Non-pigmented ciliary epithelial cell (primary cell): ENCODE measurements at regions not wholly inside any gene's neighbourhood (a gene's known extent, or its start where the extent isn't known, plus 50 kb on each side); places are given as distances from the start of the nearest gene placed in this dataset.
"Not testable (repeated sequence)": the region's sequence is repeated elsewhere in the genome, so short reads cannot be mapped to it uniquely, and the experiment has no call there.

Source experiments
- DNase-seq: peaks from one replicate; pipeline ENCODE4 v3.0.0-alpha.2; 2010; ENCODE audit warnings: low read depth

- DNase-seq, result no peak
Measured at GRCh38 chr2:142714600-142714999, 162.9 kb upstream of the KYNU start.

GRCh38 chr2:142710336-142710735 lies 167.1 kb upstream of the KYNU start:
- no peak for DNase-seq

GRCh38 chr2:142707318-142707717 lies 170.1 kb upstream of the KYNU start:
- DNase-seq, result no peak

GRCh38 chr2:142702397-142702796 lies 175.1 kb upstream of the KYNU start:
- DNase-seq, result not testable (repeated sequence)

DNA sequence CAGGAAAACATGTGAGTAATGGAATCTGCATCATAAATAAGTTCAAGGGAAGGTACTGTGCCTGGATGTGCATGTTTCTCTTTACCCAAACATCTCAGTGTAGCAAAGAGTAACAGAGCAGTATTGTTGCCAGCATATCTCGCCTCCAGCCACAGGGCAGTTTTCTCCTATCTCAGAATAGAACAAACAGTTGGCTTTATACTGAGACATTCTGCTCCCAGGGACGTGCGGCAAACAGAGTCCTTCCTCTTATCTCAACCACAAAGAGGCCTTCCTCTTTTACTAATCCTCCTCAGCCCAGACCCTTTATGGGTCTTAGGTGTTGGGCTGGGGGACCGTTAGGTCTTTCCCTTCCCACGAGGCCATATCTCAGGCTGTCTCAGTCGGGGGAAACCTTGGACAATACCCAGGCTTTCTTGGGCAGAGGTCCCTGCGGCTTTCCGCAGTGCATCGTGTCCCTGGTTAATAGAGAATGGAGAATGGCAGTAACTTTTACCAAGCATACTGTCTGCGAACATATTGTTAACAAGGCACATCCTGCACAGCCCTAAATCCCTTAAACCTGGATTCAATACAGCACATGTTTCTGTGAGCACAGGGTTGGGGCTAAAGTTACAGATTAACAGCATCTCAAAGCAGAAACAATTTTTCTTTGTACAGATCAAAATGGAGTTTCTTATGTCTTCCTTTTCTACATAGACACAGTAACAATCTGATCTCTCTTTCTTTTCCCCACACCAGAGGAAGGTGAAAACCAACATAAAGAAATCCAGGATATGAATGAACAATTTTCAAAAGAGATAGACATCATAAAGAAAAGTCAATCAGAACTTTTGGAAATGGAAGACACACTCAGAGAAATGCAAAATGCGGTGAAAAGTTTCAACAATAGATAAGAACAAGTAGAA lies 181.9 kb upstream of the KYNU start:
- not testable (repeated sequence) for DNase-seq

DNA sequence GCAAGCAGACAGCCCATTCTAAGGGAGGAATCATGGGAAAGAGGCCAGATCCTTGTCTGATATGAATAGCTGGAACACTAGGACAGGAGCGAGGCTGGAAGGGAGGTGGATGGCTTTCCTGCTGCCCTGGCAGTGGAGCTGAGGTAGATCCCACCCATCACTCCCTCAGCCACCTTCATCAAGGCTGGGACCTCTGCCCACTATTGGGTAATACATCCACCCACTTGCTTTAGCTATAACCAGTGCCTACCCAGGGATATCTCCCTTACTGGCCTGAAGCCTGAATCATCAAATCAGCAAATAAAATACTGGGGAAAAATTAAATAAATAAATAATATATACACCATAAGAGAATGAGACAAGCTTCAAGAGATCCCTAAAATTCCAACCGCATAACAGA lies 183.2 kb upstream of the KYNU start:
- no peak for DNase-seq

DNA sequence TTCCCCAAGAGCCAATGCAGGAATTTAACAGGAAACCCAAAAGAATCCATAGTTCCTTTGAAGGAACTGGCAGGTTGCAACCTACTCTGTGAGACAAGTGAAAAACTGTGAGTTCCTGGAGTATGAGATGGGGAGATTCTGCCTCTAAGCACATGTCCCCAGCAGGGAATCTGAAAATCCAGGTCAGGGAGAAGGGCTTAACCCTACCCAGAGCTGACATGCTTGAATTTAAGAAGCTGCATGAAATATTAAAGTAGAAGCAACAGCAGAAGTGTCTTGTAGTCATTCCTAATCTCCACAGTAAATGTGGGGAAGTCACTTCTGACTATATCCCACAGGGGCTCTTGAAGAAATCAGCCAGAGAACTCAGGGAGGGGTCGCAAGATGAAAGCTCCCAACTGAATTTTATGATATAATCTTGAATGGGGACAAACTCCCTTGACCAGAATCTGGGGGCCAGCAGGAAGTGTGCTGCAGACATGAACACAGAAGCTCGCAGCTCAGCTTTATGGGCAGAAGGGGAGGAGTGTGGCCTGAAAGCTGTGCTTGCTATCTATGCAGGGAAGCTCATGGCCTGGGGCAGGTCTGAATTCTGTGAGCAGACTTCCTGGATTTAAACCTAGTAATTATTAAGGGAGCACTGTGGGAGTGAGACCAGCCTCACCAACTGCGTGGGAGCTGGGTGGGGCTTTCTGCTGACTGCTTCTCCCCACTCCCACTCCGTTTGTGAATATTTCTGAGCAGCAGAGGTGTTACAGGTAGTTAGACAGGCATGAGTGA lies 184.1 kb upstream of the KYNU start:
- DNase-seq, result no peak

- DNase-seq, result no peak
Measured at GRCh38 chr2:142688856-142689605, 188.4 kb upstream of the KYNU start.

- no peak for DNase-seq
Measured at GRCh38 chr2:142687509-142687908, 190.0 kb upstream of the KYNU start.

- no peak for DNase-seq
Measured at GRCh38 chr2:142687075-142687474, 190.4 kb upstream of the KYNU start.

GRCh38 chr2:142684667-142685066 lies 192.8 kb upstream of the KYNU start:
- no peak for DNase-seq

DNA sequence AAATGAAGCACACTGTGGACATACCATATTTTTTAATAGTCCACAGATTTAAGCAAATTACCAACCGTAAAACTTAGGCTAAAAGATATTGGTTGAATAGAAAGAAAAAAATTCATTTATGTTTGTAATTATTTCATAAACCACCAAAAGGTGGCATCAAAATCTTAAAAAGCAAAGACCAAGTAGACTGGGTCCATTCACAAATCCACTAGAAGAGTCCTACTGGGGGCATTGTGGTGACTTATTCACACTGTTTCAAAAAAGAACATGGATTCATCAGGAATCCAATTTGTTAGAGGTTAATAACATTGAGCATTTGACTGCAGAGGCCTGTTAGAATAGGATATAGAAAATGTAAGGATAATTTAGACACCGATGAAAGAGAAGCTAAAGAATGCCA lies 194.9 kb upstream of the KYNU start:
- peak; percentile 8 for DNase-seq

GRCh38 chr2:142681952-142682351 lies 195.5 kb upstream of the KYNU start:
- DNase-seq, result no peak

- DNase-seq, result no peak
Measured at GRCh38 chr2:142678164-142678563, 199.3 kb upstream of the KYNU start.

DNA sequence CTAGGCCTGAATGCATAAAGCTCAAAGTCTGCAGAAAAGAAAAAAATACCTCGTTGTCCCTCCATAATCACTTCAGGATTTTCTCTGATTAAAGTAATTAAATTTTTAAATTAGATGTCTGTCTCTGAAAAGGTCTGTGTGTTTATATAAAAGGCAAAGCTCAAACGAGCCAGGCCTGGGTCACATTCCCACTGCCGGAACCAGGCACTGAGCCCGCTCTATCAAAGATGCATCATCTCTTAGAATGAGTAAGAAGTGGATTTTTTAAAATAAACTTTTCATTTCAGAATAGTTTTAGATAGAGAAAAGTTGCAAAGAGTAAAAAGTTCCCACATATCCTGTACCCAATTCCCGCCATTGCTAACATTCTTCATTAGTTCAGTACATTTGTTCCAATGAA lies 202.1 kb upstream of the KYNU start:
- DNase-seq, result no peak

GRCh38 chr2:142673836-142674235 lies 203.6 kb upstream of the KYNU start:
- DNase-seq, result no peak

GRCh38 chr2:142672698-142673097 lies 204.8 kb upstream of the KYNU start:
- no peak for DNase-seq

GRCh38 chr2:142670362-142670761 lies 207.1 kb upstream of the KYNU start:
- no peak for DNase-seq

- DNase-seq, result no peak
Measured at GRCh38 chr2:142668420-142668819, 209.0 kb upstream of the KYNU start.

- DNase-seq, result no peak
Measured at GRCh38 chr2:142665241-142665640, 212.2 kb upstream of the KYNU start.

DNA sequence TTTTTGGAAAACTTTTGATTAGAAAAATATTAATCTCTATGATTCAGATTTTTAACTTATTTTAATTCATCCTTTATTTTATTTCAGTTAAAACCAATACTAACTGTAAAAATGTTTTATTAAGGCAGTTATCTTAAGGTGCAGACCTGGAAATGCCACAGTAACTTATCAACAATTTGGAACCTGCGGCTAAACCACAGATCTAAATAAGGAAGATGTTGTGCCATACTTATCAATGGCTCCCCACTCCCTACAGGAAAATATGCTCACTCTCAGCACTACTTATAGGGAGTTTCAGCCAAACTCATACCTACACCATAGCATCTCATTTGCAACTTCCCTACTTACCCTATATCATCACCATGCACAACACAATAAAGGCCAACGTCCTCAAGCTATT lies 226.9 kb upstream of the KYNU start:
- no peak for DNase-seq

DNA sequence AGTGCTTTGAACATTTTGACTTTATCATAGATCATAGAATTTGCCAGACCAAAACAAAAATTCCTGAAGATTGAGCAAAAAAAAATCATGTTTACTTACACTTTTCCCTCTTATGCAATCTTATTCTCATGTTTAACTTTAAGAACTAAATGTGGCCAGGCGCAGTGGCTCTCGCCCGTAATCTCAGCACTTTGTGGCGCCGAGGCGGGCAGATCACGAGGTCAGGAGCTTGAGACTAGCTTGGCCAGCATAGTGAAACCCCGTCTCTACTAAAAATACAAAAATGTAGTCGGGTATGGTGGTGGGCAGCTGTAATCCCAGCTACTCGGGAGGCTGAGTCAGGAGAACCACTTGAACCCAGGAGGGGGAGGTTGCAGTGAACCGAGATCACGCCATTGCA lies 227.9 kb upstream of the KYNU start:
- DNase-seq, result no peak

DNA sequence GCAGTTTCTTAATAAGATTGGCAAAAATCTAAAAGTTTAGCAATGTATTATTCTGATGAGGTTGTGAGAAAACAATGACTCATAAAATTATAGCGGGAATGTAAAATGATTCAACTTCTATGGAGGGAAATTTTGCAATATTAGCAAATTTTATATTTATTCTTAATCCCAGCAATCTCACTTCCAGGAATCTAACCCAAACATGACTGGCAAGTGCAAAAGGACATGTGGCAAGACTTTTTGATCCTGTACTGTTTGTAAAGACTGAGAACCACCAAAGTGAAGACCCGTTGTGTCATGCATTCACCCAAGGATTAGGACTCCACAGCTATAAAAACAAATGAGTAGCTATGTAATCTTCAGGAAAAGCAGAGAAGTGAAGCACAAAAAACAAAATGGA lies 234.8 kb upstream of the KYNU start:
- peak; percentile 3 for DNase-seq
